Astrocyte (in vitro differentiated cells and primary cell): ENCODE measurements at regions not wholly inside any gene's neighbourhood (a gene's known extent, or its start where the extent isn't known, plus 50 kb on each side); places are given as distances from the start of the nearest gene placed in this dataset.

ENCODE experiments used
- CTCF ChIP-seq: IDR thresholded peaks from 2 replicates; pipeline ENCODE4 v1.5.1; 2011; ENCODE audit warnings: low read depth, mild to moderate bottlenecking, inconsistent platforms, low read length, moderate library complexity; ENCODE audit not compliant: insufficient read depth
- EZH2 ChIP-seq: IDR thresholded peaks from 2 replicates; pipeline ENCODE4 v1.6.1; 2012; ENCODE audit warnings: mild to moderate bottlenecking, low read length, inconsistent platforms; ENCODE audit not compliant: insufficient read depth

GRCh38 chr5:142378737-142379634 is 54.2 kb upstream of the SPRY4 start:
- no peak for TF ChIP-seq CTCF
- TF ChIP-seq EZH2: no peak
